HCT116 (cell line): ENCODE measurements at regions not wholly inside any gene's neighbourhood (a gene's known extent, or its start where the extent isn't known, plus 50 kb on each side); places are given as distances from the start of the nearest gene placed in this dataset.

Experiments used
- ATAC-seq: fragments of 200-7000 bp; cut with Tn5 transposase; 2 replicates; pipeline ENCODE4 v1.9.1; 2020; ENCODE audit warnings: mild to moderate bottlenecking, moderate library complexity
- BruUV-seq: library from RNA; stranded (reverse); fragments of 400-500 nt; replicated peaks from 2 replicates; lab custom pipeline; 2021; lab: Mats Ljungman, UMichigan
- CTCF ChIA-PET: fragments of 300-600 bp; sonication (Branson Sonifier 250); formaldehyde crosslinking; loops from one replicate; lab custom pipeline; 2021; ENCODE audit warnings: antibody characterized with exemption; lab: Charles Lee
- POLR2A ChIA-PET: fragments of 300-600, 350-600 bp; sonication (Branson Sonifier 250); formaldehyde crosslinking; loops from one replicate; lab custom pipeline; 2021; ENCODE audit warnings: antibody characterized with exemption; lab: Charles Lee
- RAD21 ChIA-PET, 2 experiments: fragments of 300-600 bp; sonication (Branson Sonifier 250); formaldehyde crosslinking; loops; one replicate each; lab custom pipeline; 2023; ENCODE audit warnings: low total read pairs in 2 of 2; ENCODE audit not compliant: uncharacterized antibody in 2 of 2, unreplicated experiment in 2 of 2, low non-redundant PET in 1 of 2; lab: Charles Lee
- DNase-seq: peaks from one replicate; pipeline ENCODE4 v3.0.0-alpha.2; 2010; ENCODE audit warnings: low read depth, low spot score
- H2AFZ ChIP-seq: fragments of 200-600 bp; shearing (Covaris generic), sonication (generic); 2 replicates; pipeline ENCODE4 v1.6.1; 2017; ENCODE audit warnings: low read depth, mixed run types, mixed read lengths, antibody characterized with exemption, low read length; ENCODE audit not compliant: poor library complexity, severe bottlenecking
- H3K27ac ChIP-seq: 2 replicates; pipeline ENCODE4 v1.5.1; 2012; ENCODE audit warnings: low read depth, low read length
- H3K27me3 ChIP-seq: fragments of 200-600 bp; sonication (generic); 2 replicates; pipeline ENCODE4 v1.6.1; 2016; ENCODE audit warnings: mixed run types, low read length, mixed read lengths; ENCODE audit not compliant: insufficient read depth
- H3K36me3 ChIP-seq, 2 experiments: fragments of 200-500 bp in 1 of 2; fragments of 200-600 bp in 1 of 2; sonication (Bioruptor generic) in 1 of 2; sonication (generic) in 1 of 2; 2 replicates each; pipeline versions ENCODE4 v1.5.1 to v1.6.1; 2014 to 2016; ENCODE audit warnings: low read length in 2 of 2, inconsistent platforms in 1 of 2, mixed read lengths in 1 of 2, mixed run types in 1 of 2; ENCODE audit not compliant: insufficient read depth in 2 of 2, control insufficient read depth in 1 of 2
- H3K4me1 ChIP-seq, 2 experiments: fragments of 200-600 bp in 1 of 2; sonication (generic) in 1 of 2; 2 replicates each; pipeline versions ENCODE4 v1.5.1 to v1.6.1; 2012 to 2017; ENCODE audit warnings: low read length in 2 of 2, inconsistent platforms in 1 of 2, mild to moderate bottlenecking in 1 of 2, mixed read lengths in 1 of 2, mixed run types in 1 of 2, moderate library complexity in 1 of 2; ENCODE audit not compliant: insufficient read depth in 2 of 2, control insufficient read depth in 1 of 2
- H3K4me2 ChIP-seq: fragments of 200-600 bp; sonication (generic); 2 replicates; pipeline ENCODE4 v1.6.1; 2017; ENCODE audit warnings: mixed run types, low read length, mixed read lengths
- H3K4me3 ChIP-seq, 2 experiments: fragments of 200-600 bp in 1 of 2; sonication (generic) in 1 of 2; replicated peaks in 1 of 2; 2 replicates each; pipeline ENCODE4 v1.5.1; 2011 to 2016; ENCODE audit warnings: low read length in 2 of 2, control low read depth in 1 of 2, low read depth in 1 of 2, mild to moderate bottlenecking in 1 of 2, mixed read lengths in 1 of 2, mixed run types in 1 of 2
- H3K79me2 ChIP-seq: fragments of 200-600 bp; sonication (generic); 2 replicates; pipeline ENCODE4 v1.6.1; 2017; ENCODE audit warnings: mild to moderate bottlenecking, mixed run types, low read length, moderate library complexity, mixed read lengths; ENCODE audit not compliant: insufficient read depth
- H3K9ac ChIP-seq: fragments of 200-600 bp; sonication (generic); 2 replicates; pipeline ENCODE4 v1.6.1; 2016; ENCODE audit warnings: low read length, mixed read lengths
- H3K9me2 ChIP-seq: fragments of 200-600 bp; sonication (generic), shearing (Covaris generic); 2 replicates; pipeline ENCODE4 v1.6.1; 2017; ENCODE audit warnings: mixed run types, mild to moderate bottlenecking, moderate library complexity; ENCODE audit not compliant: insufficient read depth
- H3K9me3 ChIP-seq, 2 experiments: fragments of 200-500 bp in 1 of 2; fragments of 200-600 bp in 1 of 2; sonication (Bioruptor generic) in 1 of 2; sonication (generic) in 1 of 2; 2 replicates each; pipeline ENCODE4 v1.6.1; 2014 to 2017; ENCODE audit warnings: low read length in 2 of 2, mixed read lengths in 2 of 2, inconsistent platforms in 1 of 2, low read depth in 1 of 2, mild to moderate bottlenecking in 1 of 2, mixed run types in 1 of 2, moderate library complexity in 1 of 2; ENCODE audit not compliant: control insufficient read depth in 1 of 2, insufficient read depth in 1 of 2
- H4K20me1 ChIP-seq: fragments of 200-600 bp; sonication (generic), shearing (Covaris generic); 2 replicates; pipeline ENCODE4 v1.6.1; 2017; ENCODE audit warnings: mixed run types, mild to moderate bottlenecking, moderate library complexity; ENCODE audit not compliant: insufficient read depth
- CBX3 ChIP-seq: IDR thresholded peaks from 2 replicates; pipeline ENCODE4 v1.6.1; 2012; ENCODE audit warnings: low read depth
- CEBPB ChIP-seq: IDR thresholded peaks from 2 replicates; pipeline ENCODE4 v1.6.1; 2012; ENCODE audit warnings: low read depth
- CTCF ChIP-seq, 3 experiments: fragments of 200-600 bp in 1 of 3; sonication (generic) in 1 of 3; IDR thresholded peaks in 2 of 3; conservative IDR thresholded peaks in 1 of 3; 2 replicates each; pipeline ENCODE4 v1.5.1; 2012 to 2017; ENCODE audit warnings: low read depth in 2 of 3, low read length in 2 of 3, antibody characterized with exemption in 1 of 3, borderline replicate concordance in 1 of 3, control low read depth in 1 of 3, mild to moderate bottlenecking in 1 of 3, mixed read lengths in 1 of 3, mixed run types in 1 of 3, moderate library complexity in 1 of 3; ENCODE audit not compliant: insufficient read depth in 1 of 3
- EGR1 ChIP-seq: IDR thresholded peaks from 2 replicates; pipeline ENCODE4 v1.6.1; 2012; ENCODE audit warnings: low read depth
- ELF1 ChIP-seq: IDR thresholded peaks from 2 replicates; pipeline ENCODE4 v1.6.1; 2012; ENCODE audit warnings: low read depth, borderline replicate concordance
- EZH2 ChIP-seq: fragments of 200-600 bp; sonication (generic); IDR thresholded peaks from 2 replicates; pipeline ENCODE4 v1.6.1; 2017; ENCODE audit warnings: antibody characterized with exemption, mixed run types
- FOSL1 ChIP-seq: IDR thresholded peaks from 2 replicates; pipeline ENCODE4 v1.6.1; 2012; ENCODE audit warnings: low read depth
- JUND ChIP-seq: IDR thresholded peaks from 2 replicates; pipeline ENCODE4 v1.6.1; 2012
- MAX ChIP-seq: IDR thresholded peaks from 2 replicates; pipeline ENCODE4 v1.6.1; 2012
- RAD21 ChIP-seq: IDR thresholded peaks from 2 replicates; pipeline ENCODE4 v1.6.1; 2012; ENCODE audit warnings: low read depth, mild to moderate bottlenecking
- REST ChIP-seq: IDR thresholded peaks from 2 replicates; pipeline ENCODE4 v1.6.1; 2012; ENCODE audit warnings: low read depth
- SIN3A ChIP-seq: IDR thresholded peaks from 2 replicates; pipeline ENCODE4 v1.6.1; 2012; ENCODE audit warnings: low read depth
- SP1 ChIP-seq: IDR thresholded peaks from 2 replicates; pipeline ENCODE4 v1.6.1; 2012; ENCODE audit warnings: low read depth
- TCF7L2 ChIP-seq: IDR thresholded peaks from 2 replicates; pipeline ENCODE4 v1.7.0; 2011; ENCODE audit warnings: borderline replicate concordance, inconsistent platforms; ENCODE audit not compliant: insufficient read depth, insufficient read length; ENCODE audit errors: extremely low read depth
- YY1 ChIP-seq: IDR thresholded peaks from 2 replicates; pipeline ENCODE4 v1.6.1; 2011; ENCODE audit warnings: low read length, low read depth, moderate library complexity, mild to moderate bottlenecking; ENCODE audit not compliant: insufficient replicate concordance; ENCODE audit errors: extremely low read depth
- ZBTB33 ChIP-seq: IDR thresholded peaks from 2 replicates; pipeline ENCODE4 v1.6.1; 2011; ENCODE audit warnings: mild to moderate bottlenecking, low read length, moderate library complexity; ENCODE audit not compliant: insufficient replicate concordance; ENCODE audit errors: extremely low read depth
- ZFX ChIP-seq: fragments of 450-650 bp; IDR thresholded peaks from 2 replicates; pipeline ENCODE4 v1.6.1; 2017
- ZNF274 ChIP-seq: fragments of 200-500 bp; sonication (Bioruptor generic); IDR thresholded peaks from 2 replicates; pipeline ENCODE4 v1.6.1; 2014; ENCODE audit warnings: mild to moderate bottlenecking, low read depth, low read length, inconsistent platforms
- intact Hi-C: fragments of 100-400 bp; cut with micrococcal nuclease; formaldehyde crosslinking; loops from 2 replicates; pipeline ENCODE4 v1.10.0; 2022

- H4K20me1 ChIP-seq, result no peaks in the 10 kb centered on the region
- DNase-seq, result no peak
- no peak for ATAC-seq
- H3K27me3 ChIP-seq, result no peaks in the 10 kb centered on the region
- no peaks in the 10 kb centered on the region for H3K9me2 ChIP-seq
- RAD21 ChIA-PET, result no interaction called here
- CTCF ChIA-PET, result no interaction called here
- H3K4me1 ChIP-seq, result no peaks in the 10 kb centered on the region
- no peak overlapping the region for H3K4me3 ChIP-seq
- no peak overlapping the region for H3K27ac ChIP-seq
- no peak overlapping the region for H3K4me2 ChIP-seq
- BruUV-seq, result no TSS peak
- H3K36me3 ChIP-seq, result no peaks in the 10 kb centered on the region
- H2AFZ ChIP-seq, result no peak overlapping the region
- intact Hi-C loops, result no loop called here
- no peak overlapping the region for H3K9ac ChIP-seq
- H3K9me3 ChIP-seq, result no peaks in the 10 kb centered on the region
- TF ChIP-seq YY1 (no peak), SP1 (no peak), TCF7L2 (no peak), ELF1 (no peak), REST (no peak), JUND (no peak), EGR1 (no peak), CBX3 (no peak), EZH2 (no peak), CTCF (IDR thresholded peaks at IDR 0.05 in 2 of 3, conservative IDR thresholded peaks at IDR 0.05 in 1 of 3; ENCODE audit: borderline replicate concordance in 1 of 3, insufficient read depth in 1 of 3, low read depth in 2 of 3, low read length in 2 of 3) (no peak), CEBPB (no peak), ZNF274 (no peak), SIN3A (no peak), ZBTB33 (no peak), ZFX (no peak), MAX (no peak), FOSL1 (no peak), RAD21 (no peak)
- POLR2A ChIA-PET, result no interaction called here
- no peaks in the 10 kb centered on the region for H3K79me2 ChIP-seq
Observed at GRCh38 chr6:144736763-144737162, 451.6 kb downstream of the UTRN start.
